ENCODE measurements at regions not wholly inside any gene's neighbourhood (a gene's known extent, or its start where the extent isn't known, plus 50 kb on each side); places are given as distances from the start of the nearest gene placed in this dataset.

DNA sequence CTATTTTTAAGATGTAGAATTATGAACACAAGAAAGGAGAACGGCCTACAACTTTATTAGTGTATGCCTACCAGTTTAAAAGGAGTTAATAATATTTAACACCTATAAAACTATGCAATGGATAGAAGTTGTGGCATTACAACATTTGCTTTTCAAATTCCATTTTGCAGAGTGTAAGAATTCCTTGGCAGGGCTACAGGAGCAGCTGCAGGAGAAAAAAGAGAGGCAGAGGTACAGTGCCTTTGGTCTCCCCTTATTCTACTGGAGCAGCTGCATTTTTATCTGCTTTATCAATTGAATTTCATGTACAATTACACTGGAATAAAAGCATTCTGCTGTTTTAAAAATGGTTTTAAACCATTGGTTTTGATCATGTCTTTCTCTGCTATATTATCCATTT lies 145.7 kb upstream of the KCNH8 start:
- dilution Hi-C loops (cut with MboI; ENCODE audit: extremely low pct_ligation_motif_present, low sequenced_read_pairs): no loop called here
- Histone ChIP-seq H3K9me1 (ENCODE audit: control insufficient read depth, extremely low read depth, insufficient read depth, low read length) (no peaks in the 10 kb centered on the region), H3K4me3 (ENCODE audit: control insufficient read depth in 2 of 3, extremely low read depth in 1 of 3, insufficient read depth in 2 of 3, low read depth in 1 of 3, low read length in 3 of 3) (no peak overlapping the region), H2AFZ (ENCODE audit: control insufficient read depth, low read length) (no peak overlapping the region), H4K20me1 (ENCODE audit: control insufficient read depth, extremely low read depth, insufficient read depth, low read length) (no peaks in the 10 kb centered on the region), H3K4me2 (ENCODE audit: control insufficient read depth, extremely low read depth, insufficient read depth, low read depth, low read length) (no peak overlapping the region), H3K79me2 (ENCODE audit: control insufficient read depth, insufficient read depth, low read length) (no peaks in the 10 kb centered on the region), H3K36me3 (ENCODE audit: control insufficient read depth in 2 of 2, extremely low read depth in 1 of 2, insufficient read depth in 2 of 2, low read length in 2 of 2) (no peaks in the 10 kb centered on the region), H3K27me3 (ENCODE audit: control insufficient read depth, extremely low read depth, insufficient read depth, low read length) (no peaks in the 10 kb centered on the region), H3K27ac (ENCODE audit: control insufficient read depth, insufficient read depth, low read length) (no peak overlapping the region), H3K4me1 (ENCODE audit: control insufficient read depth, extremely low read depth, insufficient read depth, low read length) (no peaks in the 10 kb centered on the region), H3K9me3 (ENCODE audit: control insufficient read depth, low read depth, low read length) (no peaks in the 10 kb centered on the region), H3K9ac (ENCODE audit: control insufficient read depth, extremely low read depth, insufficient read depth, low read length) (no peak overlapping the region)
- DNase-seq (ENCODE audit: low read depth, low spot score): no peak
- TF ChIP-seq, protein P1, sequence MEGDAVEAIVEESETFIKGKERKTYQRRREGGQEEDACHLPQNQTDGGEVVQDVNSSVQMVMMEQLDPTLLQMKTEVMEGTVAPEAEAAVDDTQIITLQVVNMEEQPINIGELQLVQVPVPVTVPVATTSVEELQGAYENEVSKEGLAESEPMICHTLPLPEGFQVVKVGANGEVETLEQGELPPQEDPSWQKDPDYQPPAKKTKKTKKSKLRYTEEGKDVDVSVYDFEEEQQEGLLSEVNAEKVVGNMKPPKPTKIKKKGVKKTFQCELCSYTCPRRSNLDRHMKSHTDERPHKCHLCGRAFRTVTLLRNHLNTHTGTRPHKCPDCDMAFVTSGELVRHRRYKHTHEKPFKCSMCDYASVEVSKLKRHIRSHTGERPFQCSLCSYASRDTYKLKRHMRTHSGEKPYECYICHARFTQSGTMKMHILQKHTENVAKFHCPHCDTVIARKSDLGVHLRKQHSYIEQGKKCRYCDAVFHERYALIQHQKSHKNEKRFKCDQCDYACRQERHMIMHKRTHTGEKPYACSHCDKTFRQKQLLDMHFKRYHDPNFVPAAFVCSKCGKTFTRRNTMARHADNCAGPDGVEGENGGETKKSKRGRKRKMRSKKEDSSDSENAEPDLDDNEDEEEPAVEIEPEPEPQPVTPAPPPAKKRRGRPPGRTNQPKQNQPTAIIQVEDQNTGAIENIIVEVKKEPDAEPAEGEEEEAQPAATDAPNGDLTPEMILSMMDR (optimal IDR thresholded peaks at IDR 0.05 in 1 of 3, IDR thresholded peaks at IDR 0.05 in 1 of 3, conservative IDR thresholded peaks at IDR 0.05 in 1 of 3; ENCODE audit: extremely low read depth in 1 of 3, insufficient read depth in 2 of 3, low read length in 3 of 3): no peak
- no peak for TF ChIP-seq EZH2 (IDR thresholded peaks at IDR 0.05; ENCODE audit: low read length)
- no peak for FAIRE-seq

DNA sequence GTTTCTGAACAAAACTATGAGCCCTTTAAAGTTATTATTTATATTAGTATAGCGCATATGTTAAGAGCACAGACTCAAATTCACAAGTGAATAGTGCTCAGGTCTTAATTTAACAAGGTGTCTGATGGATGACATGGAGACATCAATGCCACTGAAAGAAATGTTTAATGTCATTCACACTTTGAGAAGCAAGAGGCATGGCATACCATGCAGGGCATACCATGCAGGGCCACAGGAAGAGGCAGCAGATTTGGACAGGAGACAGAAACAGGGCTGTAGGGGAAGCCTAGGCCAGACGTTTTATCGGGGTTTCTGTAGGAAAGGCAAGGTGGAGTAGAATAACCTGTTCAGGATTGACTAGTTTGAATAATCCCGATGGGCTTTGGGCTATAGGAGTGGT lies 150.2 kb upstream of the KCNH8 start:
- no peaks in the 10 kb centered on the region for H4K20me1 ChIP-seq (ENCODE audit: control insufficient read depth, extremely low read depth, insufficient read depth, low read length)
- no peaks in the 10 kb centered on the region for H3K79me2 ChIP-seq (ENCODE audit: control insufficient read depth, insufficient read depth, low read length)
- H3K9me1 ChIP-seq (ENCODE audit: control insufficient read depth, extremely low read depth, insufficient read depth, low read length): no peaks in the 10 kb centered on the region
- no peak for TF ChIP-seq EZH2 (IDR thresholded peaks at IDR 0.05; ENCODE audit: low read length)
- H3K4me2 ChIP-seq (ENCODE audit: control insufficient read depth, extremely low read depth, insufficient read depth, low read depth, low read length): no peak overlapping the region
- H3K4me3 ChIP-seq (ENCODE audit: control insufficient read depth in 2 of 3, extremely low read depth in 1 of 3, insufficient read depth in 2 of 3, low read depth in 1 of 3, low read length in 3 of 3): no peak overlapping the region
- no peak overlapping the region for H3K9ac ChIP-seq (ENCODE audit: control insufficient read depth, extremely low read depth, insufficient read depth, low read length)
- H3K27me3 ChIP-seq (ENCODE audit: control insufficient read depth, extremely low read depth, insufficient read depth, low read length): no peaks in the 10 kb centered on the region
- H3K36me3 ChIP-seq (ENCODE audit: control insufficient read depth in 2 of 2, extremely low read depth in 1 of 2, insufficient read depth in 2 of 2, low read length in 2 of 2): no peaks in the 10 kb centered on the region
- no peaks in the 10 kb centered on the region for H3K4me1 ChIP-seq (ENCODE audit: control insufficient read depth, extremely low read depth, insufficient read depth, low read length)
- dilution Hi-C loops (cut with MboI; ENCODE audit: extremely low pct_ligation_motif_present, low sequenced_read_pairs): no loop called here
- no peak overlapping the region for H3K27ac ChIP-seq (ENCODE audit: control insufficient read depth, insufficient read depth, low read length)
- FAIRE-seq: no peak
- H2AFZ ChIP-seq (ENCODE audit: control insufficient read depth, low read length): no peak overlapping the region
- no peak for DNase-seq (ENCODE audit: low read depth, low spot score)
- no peaks in the 10 kb centered on the region for H3K9me3 ChIP-seq (ENCODE audit: control insufficient read depth, low read depth, low read length)

DNA sequence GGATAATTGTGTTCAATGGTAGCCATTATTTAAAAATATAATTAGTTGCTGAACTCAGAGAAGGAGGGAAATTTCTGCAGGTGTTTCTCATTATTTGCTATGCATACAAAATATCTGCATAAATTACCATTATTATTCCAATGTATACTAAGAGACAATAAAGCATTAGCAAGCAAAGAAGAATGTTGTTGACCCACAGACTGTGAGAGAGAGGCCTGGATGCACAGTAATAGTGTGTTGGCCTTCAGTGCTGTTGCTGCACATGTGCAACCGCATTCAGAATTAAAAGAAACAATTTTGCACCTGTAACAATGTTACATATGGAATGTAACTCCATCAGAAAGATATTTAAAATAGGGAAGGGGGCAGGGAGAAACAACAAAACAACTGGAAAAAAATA lies 155.6 kb upstream of the KCNH8 start:
- no peak for DNase-seq (ENCODE audit: low read depth, low spot score)
- Histone ChIP-seq H3K9me1 (ENCODE audit: control insufficient read depth, extremely low read depth, insufficient read depth, low read length) (no peaks in the 10 kb centered on the region), H3K27me3 (ENCODE audit: control insufficient read depth, extremely low read depth, insufficient read depth, low read length) (no peaks in the 10 kb centered on the region), H2AFZ (ENCODE audit: control insufficient read depth, low read length) (no peak overlapping the region), H3K27ac (ENCODE audit: control insufficient read depth, insufficient read depth, low read length) (no peak overlapping the region), H3K4me1 (ENCODE audit: control insufficient read depth, extremely low read depth, insufficient read depth, low read length) (no peaks in the 10 kb centered on the region), H3K4me2 (ENCODE audit: control insufficient read depth, extremely low read depth, insufficient read depth, low read depth, low read length) (no peak overlapping the region), H4K20me1 (ENCODE audit: control insufficient read depth, extremely low read depth, insufficient read depth, low read length) (no peaks in the 10 kb centered on the region), H3K4me3 (ENCODE audit: control insufficient read depth in 2 of 3, extremely low read depth in 1 of 3, insufficient read depth in 2 of 3, low read depth in 1 of 3, low read length in 3 of 3) (no peak overlapping the region), H3K36me3 (ENCODE audit: control insufficient read depth in 2 of 2, extremely low read depth in 1 of 2, insufficient read depth in 2 of 2, low read length in 2 of 2) (no peaks in the 10 kb centered on the region), H3K79me2 (ENCODE audit: control insufficient read depth, insufficient read depth, low read length) (no peaks in the 10 kb centered on the region), H3K9me3 (ENCODE audit: control insufficient read depth, low read depth, low read length) (no peaks in the 10 kb centered on the region), H3K9ac (ENCODE audit: control insufficient read depth, extremely low read depth, insufficient read depth, low read length) (no peak overlapping the region)
- dilution Hi-C loops (cut with MboI; ENCODE audit: extremely low pct_ligation_motif_present, low sequenced_read_pairs): no loop called here
- TF ChIP-seq EZH2 (IDR thresholded peaks at IDR 0.05; ENCODE audit: low read length): no peak
- TF ChIP-seq, protein P1 (optimal IDR thresholded peaks at IDR 0.05 in 1 of 3, IDR thresholded peaks at IDR 0.05 in 1 of 3, conservative IDR thresholded peaks at IDR 0.05 in 1 of 3; ENCODE audit: extremely low read depth in 1 of 3, insufficient read depth in 2 of 3, low read length in 3 of 3): no peak
- no peak for FAIRE-seq

Data from keratinocyte (primary cell).